Muscle layer of colon (tissue), 2 donors: ENCODE measurements at regions not wholly inside any gene's neighbourhood (a gene's known extent, or its start where the extent isn't known, plus 50 kb on each side); places are given as distances from the start of the nearest gene placed in this dataset.

Experiments
- H3K27ac ChIP-seq: one replicate; pipeline ENCODE4 v1.7.0; 2013; ENCODE audit warnings: low read depth, mild to moderate bottlenecking, low read length, moderate library complexity
- H3K27me3 ChIP-seq, 2 donors: one replicate each; pipeline ENCODE4 v1.7.0; 2013; ENCODE audit warnings: low read length in 2 of 2, mild to moderate bottlenecking in 2 of 2; ENCODE audit not compliant: insufficient read depth in 2 of 2, control insufficient read depth in 1 of 2
- H3K36me3 ChIP-seq: one replicate; pipeline ENCODE4 v1.7.0; 2013; ENCODE audit warnings: mild to moderate bottlenecking, low read length; ENCODE audit not compliant: insufficient read depth
- H3K4me1 ChIP-seq: one replicate; pipeline ENCODE4 v1.7.0; 2013; ENCODE audit warnings: mild to moderate bottlenecking, low read length; ENCODE audit not compliant: insufficient read depth
- H3K4me3 ChIP-seq, 2 donors: one replicate each; pipeline ENCODE4 v1.7.0; 2013; ENCODE audit warnings: low read length in 2 of 2, low read depth in 1 of 2, mild to moderate bottlenecking in 1 of 2, moderate library complexity in 1 of 2
- H3K9ac ChIP-seq: one replicate; pipeline ENCODE4 v1.7.0; 2013; ENCODE audit warnings: low read length
- H3K9me3 ChIP-seq: one replicate; pipeline ENCODE4 v1.7.0; 2013; ENCODE audit warnings: mild to moderate bottlenecking, low read length
- donor health status: abdominal sarcoma.
- donor health status: Adenocarcinoma of cecum.

- Histone ChIP-seq H3K9me3 (no peaks in the 10 kb centered on the region), H3K27me3 (no peaks in the 10 kb centered on the region), H3K27ac (no peak overlapping the region), H3K9ac (no peak overlapping the region), H3K4me1 (no peaks in the 10 kb centered on the region), H3K4me3 (no peak overlapping the region), H3K36me3 (no peaks in the 10 kb centered on the region)
Observed at GRCh38 chr5:116922532-116922931, 347.9 kb upstream of the SEMA6A start.

DNA sequence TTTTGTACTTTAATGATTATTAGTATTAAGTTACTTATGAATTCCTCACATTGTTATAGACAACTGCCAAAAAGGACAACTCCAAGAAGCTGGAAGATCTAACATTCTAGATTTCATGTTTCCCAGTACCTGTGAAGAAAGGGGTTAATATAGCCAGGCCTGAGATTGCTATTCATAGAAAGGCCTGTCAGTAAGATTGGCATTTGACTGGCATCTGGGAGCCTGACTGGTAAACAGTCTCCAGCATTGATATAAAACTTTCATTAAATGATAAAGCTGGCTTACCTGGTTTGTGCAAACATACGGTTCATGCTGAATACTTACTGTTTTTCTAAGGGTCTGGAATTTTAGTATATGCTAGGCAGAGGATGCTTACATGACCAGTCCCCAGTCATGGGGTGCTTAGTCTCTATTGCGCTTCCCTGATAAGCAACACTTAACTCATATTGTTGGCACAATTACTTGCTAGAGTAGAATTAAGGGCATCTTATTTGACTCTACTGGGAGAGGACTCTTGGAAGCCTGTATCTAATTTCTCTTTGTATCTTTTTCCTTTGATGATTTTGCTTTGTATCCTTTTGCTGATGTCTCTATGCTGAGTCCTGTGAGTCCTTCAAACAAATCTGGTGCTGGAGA, 340.4 kb upstream of the SEMA6A start:
- Histone ChIP-seq H3K27me3 (no peaks in the 10 kb centered on the region), H3K4me1 (no peaks in the 10 kb centered on the region), H3K9ac (no peak overlapping the region), H3K36me3 (no peaks in the 10 kb centered on the region), H3K9me3 (no peaks in the 10 kb centered on the region), H3K27ac (no peak overlapping the region), H3K4me3 (no peak overlapping the region)

DNA sequence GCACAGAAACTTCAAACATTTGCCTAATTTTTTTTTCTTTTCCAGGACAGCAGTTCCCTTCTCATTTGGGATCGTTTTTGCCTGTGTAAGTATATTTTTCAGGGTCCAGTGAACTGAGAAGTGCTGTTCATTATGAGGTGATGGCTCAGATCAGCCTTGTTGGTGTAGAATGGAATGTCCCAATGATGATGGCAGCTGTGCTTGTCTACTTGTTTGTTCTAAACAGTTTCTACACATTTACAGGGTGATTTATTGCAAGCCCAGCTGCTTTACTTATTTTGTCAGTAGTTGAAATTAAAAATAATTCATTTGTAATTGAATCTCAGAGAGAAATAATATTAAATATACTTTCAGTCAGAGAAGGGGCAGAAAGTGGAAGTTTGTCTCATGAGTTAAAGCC, 337.6 kb upstream of the SEMA6A start:
- no peaks in the 10 kb centered on the region for H3K27me3 ChIP-seq
- no peaks in the 10 kb centered on the region for H3K36me3 ChIP-seq
- no peak overlapping the region for H3K27ac ChIP-seq
- no peaks in the 10 kb centered on the region for H3K9me3 ChIP-seq
- H3K4me1 ChIP-seq, result no peaks in the 10 kb centered on the region
- H3K4me3 ChIP-seq, result no peak overlapping the region
- H3K9ac ChIP-seq, result no peak overlapping the region

DNA sequence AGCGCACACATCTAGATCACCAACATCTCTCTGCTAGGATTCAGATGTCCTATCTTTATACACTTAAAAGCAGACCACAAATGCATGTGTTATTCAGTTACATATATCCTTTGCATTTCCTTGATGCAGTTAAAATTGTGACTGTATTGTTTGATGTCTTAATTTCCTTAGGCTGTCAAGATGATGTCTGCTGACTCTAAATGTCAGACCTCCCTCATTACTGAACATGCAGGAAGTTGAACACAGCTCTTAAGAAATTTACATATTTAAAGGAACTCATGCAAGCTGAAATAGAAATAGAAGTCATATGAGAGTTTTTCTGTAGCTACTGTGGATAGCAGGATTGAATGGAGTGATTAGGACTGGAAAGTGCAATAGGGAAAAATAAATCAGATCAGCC, 336.5 kb upstream of the SEMA6A start:
- no peak overlapping the region for H3K27ac ChIP-seq
- H3K4me3 ChIP-seq, result no peak overlapping the region
- H3K9ac ChIP-seq, result no peak overlapping the region
- H3K27me3 ChIP-seq, result no peaks in the 10 kb centered on the region
- H3K9me3 ChIP-seq, result no peaks in the 10 kb centered on the region
- H3K4me1 ChIP-seq, result no peaks in the 10 kb centered on the region
- no peaks in the 10 kb centered on the region for H3K36me3 ChIP-seq

GRCh38 chr5:116908537-116908936, 333.9 kb upstream of the SEMA6A start:
- H3K36me3 ChIP-seq, result no peaks in the 10 kb centered on the region
- no peak overlapping the region for H3K27ac ChIP-seq
- no peaks in the 10 kb centered on the region for H3K9me3 ChIP-seq
- H3K4me3 ChIP-seq, result no peak overlapping the region
- H3K4me1 ChIP-seq, result no peaks in the 10 kb centered on the region
- H3K9ac ChIP-seq, result no peak overlapping the region
- no peaks in the 10 kb centered on the region for H3K27me3 ChIP-seq

DNA sequence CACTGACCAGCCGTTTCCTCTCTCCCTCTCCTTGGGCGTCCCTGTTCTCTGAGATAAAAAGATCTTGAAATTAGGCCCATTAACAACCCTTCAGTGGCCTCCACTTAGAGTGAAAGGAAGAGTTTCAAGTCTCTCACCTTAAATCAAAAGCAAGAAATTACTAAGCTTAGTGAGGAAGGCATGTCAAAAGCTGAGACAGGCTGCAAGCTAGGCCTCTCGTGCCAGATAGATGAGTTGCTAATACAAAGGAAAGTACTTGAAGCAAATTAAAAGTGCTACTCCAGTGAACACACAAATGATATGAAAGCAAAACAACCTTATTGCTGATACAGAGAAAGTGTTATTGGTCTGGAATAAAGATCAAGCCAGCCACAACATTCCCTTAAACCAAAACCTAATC, 331.3 kb upstream of the SEMA6A start:
- no peak overlapping the region for H3K4me3 ChIP-seq
- no peak overlapping the region for H3K27ac ChIP-seq
- no peak overlapping the region for H3K9ac ChIP-seq
- no peaks in the 10 kb centered on the region for H3K9me3 ChIP-seq
- H3K27me3 ChIP-seq, result no peaks in the 10 kb centered on the region
- H3K4me1 ChIP-seq, result no peaks in the 10 kb centered on the region
- no peaks in the 10 kb centered on the region for H3K36me3 ChIP-seq

DNA sequence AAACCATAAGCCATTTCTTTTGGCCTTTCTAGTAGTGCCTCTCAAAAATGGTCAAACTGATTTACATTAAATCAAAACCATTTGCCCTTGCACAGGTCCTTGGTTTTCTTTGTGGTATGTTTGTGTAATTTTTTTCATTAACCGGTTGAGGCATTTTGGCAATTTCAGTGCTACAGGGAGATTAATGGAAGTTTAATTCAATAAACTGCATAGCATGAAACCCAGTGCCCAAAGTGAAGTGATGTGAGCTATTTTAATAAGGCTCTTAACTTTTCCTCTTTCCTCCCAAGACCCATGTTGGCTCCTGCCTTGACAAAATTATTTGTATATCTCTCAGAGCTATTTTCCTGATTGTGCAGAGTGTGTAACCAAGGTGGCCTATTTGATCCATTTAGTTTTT, 326.2 kb upstream of the SEMA6A start:
- Histone ChIP-seq H3K4me1 (no peaks in the 10 kb centered on the region), H3K27ac (no peak overlapping the region), H3K9me3 (no peaks in the 10 kb centered on the region), H3K9ac (no peak overlapping the region), H3K27me3 (no peaks in the 10 kb centered on the region), H3K36me3 (no peaks in the 10 kb centered on the region), H3K4me3 (no peak overlapping the region)

GRCh38 chr5:116898917-116899316, 324.3 kb upstream of the SEMA6A start:
- Histone ChIP-seq H3K27ac (no peak overlapping the region), H3K9me3 (no peaks in the 10 kb centered on the region)

DNA sequence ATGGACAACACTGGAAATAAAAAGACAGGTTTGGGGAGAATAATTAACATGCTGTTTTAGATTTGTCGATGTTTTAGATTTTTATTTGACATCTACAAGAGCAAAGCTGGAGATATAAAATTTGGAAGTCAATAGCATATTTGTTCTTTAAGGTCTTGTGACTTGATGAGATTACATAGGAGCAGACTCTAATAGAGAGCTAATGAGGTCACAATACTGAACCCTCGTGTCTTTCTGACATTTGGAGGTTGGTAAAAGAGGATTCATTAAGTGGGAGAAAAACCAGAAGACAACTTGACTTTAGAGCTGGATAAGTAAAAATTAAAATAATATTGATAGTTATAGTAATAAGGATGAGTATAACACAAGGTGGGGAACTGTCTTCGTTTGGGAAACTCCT, 322.7 kb upstream of the SEMA6A start:
- no peak overlapping the region for H3K9ac ChIP-seq
- no peaks in the 10 kb centered on the region for H3K9me3 ChIP-seq
- H3K27ac ChIP-seq, result no peak overlapping the region
- H3K27me3 ChIP-seq, result no peaks in the 10 kb centered on the region
- no peak overlapping the region for H3K4me3 ChIP-seq
- H3K4me1 ChIP-seq, result no peaks in the 10 kb centered on the region
- no peaks in the 10 kb centered on the region for H3K36me3 ChIP-seq

More at GRCh38 chr5:116898917-116899316, 324.3 kb upstream of the SEMA6A start:
- Histone ChIP-seq H3K4me3 (no peak overlapping the region), H3K36me3 (no peaks in the 10 kb centered on the region), H3K27me3 (no peaks in the 10 kb centered on the region), H3K9ac (no peak overlapping the region), H3K4me1 (no peaks in the 10 kb centered on the region)

DNA sequence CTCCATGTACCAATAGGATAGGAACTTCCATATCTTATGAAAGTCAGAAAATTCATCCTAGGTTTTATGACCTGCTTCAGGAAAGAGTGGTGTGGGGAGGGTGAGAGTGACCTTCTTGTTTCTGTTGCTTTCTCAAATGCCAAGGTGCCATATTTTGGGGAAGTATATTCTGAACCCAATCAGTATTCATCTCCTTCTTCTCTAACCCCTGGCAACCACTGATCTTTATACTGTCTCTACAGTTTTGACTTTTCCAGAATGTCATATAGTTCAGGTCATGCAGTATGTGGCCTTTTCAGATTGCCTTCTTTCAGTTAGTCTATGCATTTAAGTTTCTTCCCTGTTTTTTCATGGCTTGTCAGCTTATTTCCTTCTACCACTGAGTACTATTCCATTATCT, 321.4 kb upstream of the SEMA6A start:
- Histone ChIP-seq H3K9me3 (no peaks in the 10 kb centered on the region), H3K27me3 (no peaks in the 10 kb centered on the region), H3K36me3 (no peaks in the 10 kb centered on the region), H3K4me1 (no peaks in the 10 kb centered on the region), H3K27ac (no peak overlapping the region), H3K4me3 (no peak overlapping the region), H3K9ac (no peak overlapping the region)

DNA sequence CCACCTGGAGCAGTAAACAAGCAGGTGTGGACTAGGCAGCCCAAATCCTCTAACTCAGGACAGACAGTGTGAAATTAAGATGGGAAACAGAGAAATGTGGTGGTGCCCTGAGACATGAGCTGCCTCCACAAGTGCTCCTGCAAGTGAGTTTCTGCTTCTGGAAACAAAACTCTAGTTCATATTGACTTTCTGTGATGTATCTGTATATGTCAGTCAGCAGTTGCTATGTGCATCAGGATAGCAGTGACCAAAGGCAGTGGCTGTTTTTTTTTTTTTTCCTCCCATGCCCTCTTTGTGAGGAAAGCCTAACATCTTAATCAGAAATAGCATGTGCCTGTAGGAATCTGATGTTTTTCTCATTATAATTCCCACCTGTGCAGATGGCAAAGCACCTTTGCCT, 318.4 kb upstream of the SEMA6A start:
- Histone ChIP-seq H3K27ac (no peak overlapping the region), H3K4me1 (no peaks in the 10 kb centered on the region), H3K36me3 (no peaks in the 10 kb centered on the region), H3K9ac (no peak overlapping the region), H3K27me3 (no peaks in the 10 kb centered on the region), H3K9me3 (no peaks in the 10 kb centered on the region), H3K4me3 (no peak overlapping the region)

GRCh38 chr5:116887104-116887503, 312.5 kb upstream of the SEMA6A start:
- Histone ChIP-seq H3K27ac (no peak overlapping the region), H3K4me3 (no peak overlapping the region), H3K4me1 (no peaks in the 10 kb centered on the region), H3K9ac (no peak overlapping the region), H3K27me3 (no peaks in the 10 kb centered on the region), H3K36me3 (no peaks in the 10 kb centered on the region), H3K9me3 (no peaks in the 10 kb centered on the region)
